WTC11 (cell line): ENCODE measurements at regions not wholly inside any gene's neighbourhood (a gene's known extent, or its start where the extent isn't known, plus 50 kb on each side); places are given as distances from the start of the nearest gene placed in this dataset.

Experiments used
- CBFB ChIP-seq: sonication (generic); formaldehyde crosslinking; IDR thresholded peaks from 2 replicates; pipeline ENCODE4 v1.8.1; 2022; ENCODE audit warnings: mild to moderate bottlenecking, low read depth, missing genetic modification reagents
- ESRRA ChIP-seq: sonication (generic); formaldehyde crosslinking; IDR thresholded peaks from 2 replicates; pipeline ENCODE4 v1.8.1; 2022; ENCODE audit warnings: mild to moderate bottlenecking, missing genetic modification reagents, borderline replicate concordance
- JUN ChIP-seq: sonication (generic); formaldehyde crosslinking; IDR thresholded peaks from 2 replicates; pipeline ENCODE4 v1.8.0; 2023; ENCODE audit warnings: mild to moderate bottlenecking, missing genetic modification reagents
- TCF7 ChIP-seq: sonication (generic); formaldehyde crosslinking; IDR thresholded peaks from 2 replicates; pipeline ENCODE4 v1.8.0; 2022; ENCODE audit warnings: mild to moderate bottlenecking, low read depth, missing genetic modification reagents, moderate library complexity
- TEAD4 ChIP-seq: sonication (generic); formaldehyde crosslinking; IDR thresholded peaks from 2 replicates; pipeline ENCODE4 v1.8.0; 2022; ENCODE audit warnings: mild to moderate bottlenecking, missing genetic modification reagents
- TF ChIP-seq, protein P1 (sequence below): fragments of 200-600 bp; IDR thresholded peaks from 2 replicates; pipeline ENCODE4 v1.8.0; 2022; ENCODE audit warnings: antibody characterized with exemption
- TF ChIP-seq, protein P2 (sequence below): sonication (generic); formaldehyde crosslinking; IDR thresholded peaks from 2 replicates; pipeline ENCODE4 v1.8.1; 2023; ENCODE audit warnings: mild to moderate bottlenecking, missing genetic modification reagents, moderate library complexity
- TF ChIP-seq, protein P3 (sequence below): sonication (generic); formaldehyde crosslinking; IDR thresholded peaks from 2 replicates; pipeline ENCODE4 v1.8.1; 2022; ENCODE audit warnings: mild to moderate bottlenecking, missing genetic modification reagents, moderate library complexity, borderline replicate concordance
- TF ChIP-seq, protein P4 (sequence below): sonication (generic); formaldehyde crosslinking; IDR thresholded peaks from 2 replicates; pipeline ENCODE4 v1.8.1; 2022; ENCODE audit warnings: low read depth, missing genetic modification reagents, borderline replicate concordance

DNA sequence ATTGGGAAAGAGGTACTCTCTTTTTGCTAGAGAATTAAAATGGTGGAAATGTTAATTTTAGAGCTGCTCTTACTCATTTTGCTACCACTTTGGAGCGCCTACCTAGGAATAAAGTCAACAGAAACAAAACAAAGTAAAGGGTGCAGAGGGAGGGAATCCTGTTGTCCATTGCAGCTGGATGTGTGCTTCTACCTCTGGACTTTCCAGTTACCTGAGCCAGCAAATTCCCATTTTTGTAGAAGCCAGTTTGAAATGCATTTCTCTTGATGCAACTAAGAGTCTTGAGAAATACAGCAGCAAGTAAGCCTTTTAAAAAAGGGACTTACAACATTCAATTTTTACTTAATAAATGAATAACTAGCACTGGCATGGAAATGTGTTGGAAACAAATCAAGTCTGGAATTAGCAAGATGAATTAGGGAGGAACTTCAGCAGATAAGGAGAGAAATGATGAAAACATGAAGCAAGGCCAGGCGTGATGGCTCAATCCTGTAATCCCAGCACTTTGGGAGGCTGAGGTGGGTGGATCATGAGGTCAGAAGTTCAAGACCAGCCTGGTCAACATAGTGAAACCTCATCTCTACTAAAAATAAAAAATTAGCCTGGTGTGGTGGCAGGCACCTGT lies 113.5 kb upstream of the CTTNBP2 start:
- TF ChIP-seq, protein P1, sequence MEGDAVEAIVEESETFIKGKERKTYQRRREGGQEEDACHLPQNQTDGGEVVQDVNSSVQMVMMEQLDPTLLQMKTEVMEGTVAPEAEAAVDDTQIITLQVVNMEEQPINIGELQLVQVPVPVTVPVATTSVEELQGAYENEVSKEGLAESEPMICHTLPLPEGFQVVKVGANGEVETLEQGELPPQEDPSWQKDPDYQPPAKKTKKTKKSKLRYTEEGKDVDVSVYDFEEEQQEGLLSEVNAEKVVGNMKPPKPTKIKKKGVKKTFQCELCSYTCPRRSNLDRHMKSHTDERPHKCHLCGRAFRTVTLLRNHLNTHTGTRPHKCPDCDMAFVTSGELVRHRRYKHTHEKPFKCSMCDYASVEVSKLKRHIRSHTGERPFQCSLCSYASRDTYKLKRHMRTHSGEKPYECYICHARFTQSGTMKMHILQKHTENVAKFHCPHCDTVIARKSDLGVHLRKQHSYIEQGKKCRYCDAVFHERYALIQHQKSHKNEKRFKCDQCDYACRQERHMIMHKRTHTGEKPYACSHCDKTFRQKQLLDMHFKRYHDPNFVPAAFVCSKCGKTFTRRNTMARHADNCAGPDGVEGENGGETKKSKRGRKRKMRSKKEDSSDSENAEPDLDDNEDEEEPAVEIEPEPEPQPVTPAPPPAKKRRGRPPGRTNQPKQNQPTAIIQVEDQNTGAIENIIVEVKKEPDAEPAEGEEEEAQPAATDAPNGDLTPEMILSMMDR = no peak
- TF ChIP-seq, protein P2, sequence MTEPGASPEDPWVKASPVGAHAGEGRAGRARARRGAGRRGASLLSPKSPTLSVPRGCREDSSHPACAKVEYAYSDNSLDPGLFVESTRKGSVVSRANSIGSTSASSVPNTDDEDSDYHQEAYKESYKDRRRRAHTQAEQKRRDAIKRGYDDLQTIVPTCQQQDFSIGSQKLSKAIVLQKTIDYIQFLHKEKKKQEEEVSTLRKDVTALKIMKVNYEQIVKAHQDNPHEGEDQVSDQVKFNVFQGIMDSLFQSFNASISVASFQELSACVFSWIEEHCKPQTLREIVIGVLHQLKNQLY = no peak
- TF ChIP-seq JUN (CRISPR knock-in tag) (no peak), CBFB (CRISPR knock-in tag) (no peak), TCF7 (CRISPR knock-in tag) (no peak), ESRRA (CRISPR knock-in tag) (no peak), TEAD4 (no peak)
- TF ChIP-seq, protein P3, sequence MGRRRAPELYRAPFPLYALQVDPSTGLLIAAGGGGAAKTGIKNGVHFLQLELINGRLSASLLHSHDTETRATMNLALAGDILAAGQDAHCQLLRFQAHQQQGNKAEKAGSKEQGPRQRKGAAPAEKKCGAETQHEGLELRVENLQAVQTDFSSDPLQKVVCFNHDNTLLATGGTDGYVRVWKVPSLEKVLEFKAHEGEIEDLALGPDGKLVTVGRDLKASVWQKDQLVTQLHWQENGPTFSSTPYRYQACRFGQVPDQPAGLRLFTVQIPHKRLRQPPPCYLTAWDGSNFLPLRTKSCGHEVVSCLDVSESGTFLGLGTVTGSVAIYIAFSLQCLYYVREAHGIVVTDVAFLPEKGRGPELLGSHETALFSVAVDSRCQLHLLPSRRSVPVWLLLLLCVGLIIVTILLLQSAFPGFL (CRISPR knock-in tag) = no peak
- TF ChIP-seq, protein P4, sequence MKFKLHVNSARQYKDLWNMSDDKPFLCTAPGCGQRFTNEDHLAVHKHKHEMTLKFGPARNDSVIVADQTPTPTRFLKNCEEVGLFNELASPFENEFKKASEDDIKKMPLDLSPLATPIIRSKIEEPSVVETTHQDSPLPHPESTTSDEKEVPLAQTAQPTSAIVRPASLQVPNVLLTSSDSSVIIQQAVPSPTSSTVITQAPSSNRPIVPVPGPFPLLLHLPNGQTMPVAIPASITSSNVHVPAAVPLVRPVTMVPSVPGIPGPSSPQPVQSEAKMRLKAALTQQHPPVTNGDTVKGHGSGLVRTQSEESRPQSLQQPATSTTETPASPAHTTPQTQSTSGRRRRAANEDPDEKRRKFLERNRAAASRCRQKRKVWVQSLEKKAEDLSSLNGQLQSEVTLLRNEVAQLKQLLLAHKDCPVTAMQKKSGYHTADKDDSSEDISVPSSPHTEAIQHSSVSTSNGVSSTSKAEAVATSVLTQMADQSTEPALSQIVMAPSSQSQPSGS (CRISPR knock-in tag) = no peak
